H9 (cell line): ENCODE measurements at regions not wholly inside any gene's neighbourhood (a gene's known extent, or its start where the extent isn't known, plus 50 kb on each side); places are given as distances from the start of the nearest gene placed in this dataset.

ENCODE experiments used
- DNase-seq: peaks from one replicate; pipeline ENCODE4 v3.0.0-alpha.2; 2017
- H2AFZ ChIP-seq: one replicate; pipeline ENCODE4 v1.6.1; 2013; ENCODE audit warnings: mild to moderate bottlenecking, low read length, control low read depth, moderate library complexity
- H2AK5ac ChIP-seq: 2 replicates; pipeline ENCODE4 v1.6.1; 2013; ENCODE audit warnings: low read length, control low read depth, mixed read lengths; ENCODE audit not compliant: insufficient read length
- H2BK120ac ChIP-seq: one replicate; pipeline ENCODE4 v1.6.1; 2013; ENCODE audit warnings: low read depth, mild to moderate bottlenecking, low read length, control low read depth, inconsistent platforms; ENCODE audit not compliant: poor library complexity, severe bottlenecking
- H2BK12ac ChIP-seq: 2 replicates; pipeline ENCODE4 v1.6.1; 2013; ENCODE audit warnings: low read length, control low read depth, mixed read lengths, low read depth; ENCODE audit not compliant: insufficient read length
- H2BK15ac ChIP-seq: 2 replicates; pipeline ENCODE4 v1.6.1; 2013; ENCODE audit warnings: low read depth, low read length, control low read depth
- H2BK20ac ChIP-seq: one replicate; pipeline ENCODE4 v1.6.1; 2013; ENCODE audit warnings: low read depth, mild to moderate bottlenecking, low read length, control low read depth, inconsistent platforms; ENCODE audit not compliant: poor library complexity, severe bottlenecking
- H2BK5ac ChIP-seq: 2 replicates; pipeline ENCODE4 v1.6.1; 2013; ENCODE audit warnings: low read length, control low read depth, mixed read lengths; ENCODE audit not compliant: insufficient read length
- H3K14ac ChIP-seq: 2 replicates; pipeline ENCODE4 v1.6.1; 2013; ENCODE audit warnings: low read length, control low read depth; ENCODE audit not compliant: insufficient read depth
- H3K18ac ChIP-seq: 2 replicates; pipeline ENCODE4 v1.6.1; 2013; ENCODE audit warnings: low read depth, mild to moderate bottlenecking, mixed read lengths, low read length, control low read depth; ENCODE audit not compliant: insufficient read length
- H3K23ac ChIP-seq: 2 replicates; pipeline ENCODE4 v1.6.1; 2013; ENCODE audit warnings: low read length, control low read depth, mixed read lengths, low read depth; ENCODE audit not compliant: insufficient read length
- H3K23me2 ChIP-seq: 2 replicates; pipeline ENCODE4 v1.6.1; 2013; ENCODE audit warnings: low read depth, mild to moderate bottlenecking, mixed read lengths, low read length, control low read depth; ENCODE audit not compliant: insufficient read length, poor library complexity, severe bottlenecking
- H3K27ac ChIP-seq: 2 replicates; pipeline ENCODE4 v1.5.1; 2013; ENCODE audit warnings: low read length, control low read depth, mixed read lengths, low read depth; ENCODE audit not compliant: insufficient read length
- H3K27me3 ChIP-seq: 2 replicates; pipeline ENCODE4 v1.6.1; 2013; ENCODE audit warnings: low read length, control low read depth, inconsistent platforms; ENCODE audit not compliant: insufficient read depth
- H3K4ac ChIP-seq: 2 replicates; pipeline ENCODE4 v1.6.1; 2013; ENCODE audit warnings: low read depth, mild to moderate bottlenecking, control low read depth, inconsistent platforms, low read length, moderate library complexity
- H3K4me1 ChIP-seq: 2 replicates; pipeline ENCODE4 v1.6.1; 2013; ENCODE audit warnings: low read length, control low read depth, inconsistent platforms; ENCODE audit not compliant: insufficient read depth
- H3K4me2 ChIP-seq: 2 replicates; pipeline ENCODE4 v1.6.1; 2013; ENCODE audit warnings: low read length, control low read depth, mixed read lengths; ENCODE audit not compliant: insufficient read length, insufficient read depth
- H3K56ac ChIP-seq: 2 replicates; pipeline ENCODE4 v1.6.1; 2013; ENCODE audit warnings: low read depth, mild to moderate bottlenecking, mixed read lengths, low read length, control low read depth; ENCODE audit not compliant: insufficient read length
- H3K79me1 ChIP-seq: 2 replicates; pipeline ENCODE4 v1.6.1; 2013; ENCODE audit warnings: low read depth, mild to moderate bottlenecking, moderate library complexity, low read length, control low read depth, inconsistent platforms; ENCODE audit not compliant: insufficient read depth, poor library complexity, severe bottlenecking
- H3K79me2 ChIP-seq: 2 replicates; pipeline ENCODE4 v1.6.1; 2013; ENCODE audit warnings: low read length, control low read depth, inconsistent platforms; ENCODE audit not compliant: insufficient read depth
- H3K9ac ChIP-seq: 2 replicates; pipeline ENCODE4 v1.6.1; 2013; ENCODE audit warnings: low read length, control low read depth, mixed read lengths; ENCODE audit not compliant: insufficient read length; ENCODE audit errors: extremely low read depth
- H3K9me3 ChIP-seq: one replicate; pipeline ENCODE4 v1.6.1; 2013; ENCODE audit warnings: low read depth, low read length, inconsistent platforms; ENCODE audit not compliant: control insufficient read depth
- H3T11ph ChIP-seq: one replicate; pipeline ENCODE4 v1.6.1; 2013; ENCODE audit warnings: mild to moderate bottlenecking, low read length, control low read depth, inconsistent platforms
- H4K20me1 ChIP-seq: one replicate; pipeline ENCODE4 v1.6.1; 2013; ENCODE audit not compliant: control insufficient read depth, insufficient read length, insufficient read depth
- H4K5ac ChIP-seq: 2 replicates; pipeline ENCODE4 v1.6.1; 2013; ENCODE audit warnings: low read depth, mild to moderate bottlenecking, mixed read lengths, low read length, control low read depth; ENCODE audit not compliant: insufficient read length
- H4K8ac ChIP-seq: replicated peaks from 2 replicates; pipeline ENCODE4 v1.6.1; 2013; ENCODE audit warnings: low read length, control low read depth, mixed read lengths, low read depth; ENCODE audit not compliant: insufficient read length
- H4K91ac ChIP-seq: 2 replicates; pipeline ENCODE4 v1.6.1; 2013; ENCODE audit warnings: low read depth, mild to moderate bottlenecking, moderate library complexity, mixed read lengths, low read length, control low read depth; ENCODE audit not compliant: insufficient read length
- H3K27ac Mint-ChIP-seq, 3 experiments: 2 replicates in 2 of 3; 3 replicates in 1 of 3; pipeline ENCODE4 v1.8.0; 2020 to 2021; ENCODE audit warnings: mixed read lengths in 3 of 3, mild to moderate bottlenecking in 1 of 3, moderate library complexity in 1 of 3
- H3K27me3 Mint-ChIP-seq: 2 replicates; pipeline ENCODE4 v1.8.0; 2021; ENCODE audit warnings: low read depth, mild to moderate bottlenecking, moderate library complexity, mixed read lengths
- H3K36me3 Mint-ChIP-seq, 3 experiments: 2 replicates in 2 of 3; 3 replicates in 1 of 3; pipeline ENCODE4 v1.8.0; 2020 to 2021; ENCODE audit warnings: low read depth in 3 of 3, mixed read lengths in 3 of 3; ENCODE audit not compliant: insufficient read depth in 1 of 3
- H3K4me1 Mint-ChIP-seq, 2 experiments: 2 replicates each; pipeline ENCODE4 v1.8.0; 2020; ENCODE audit warnings: mixed read lengths in 2 of 2
- H3K4me3 Mint-ChIP-seq, 2 experiments: 2 replicates in 1 of 2; 3 replicates in 1 of 2; pipeline ENCODE4 v1.8.0; 2020 to 2021; ENCODE audit warnings: mild to moderate bottlenecking in 2 of 2, mixed read lengths in 2 of 2, moderate library complexity in 1 of 2
- H3K9me3 Mint-ChIP-seq, 2 experiments: 2 replicates in 1 of 2; 3 replicates in 1 of 2; pipeline ENCODE4 v1.8.0; 2020; ENCODE audit warnings: mild to moderate bottlenecking in 2 of 2, mixed read lengths in 2 of 2, moderate library complexity in 1 of 2
- WGBS: extraction: QIAGEN DNeasy Blood & Tissue Kit; methylation state at CpG from one replicate; pipeline ENCODE4 v1.1.7; 2013; ENCODE audit warnings: missing lambda C conversion rate, low lambda C conversion rate, mixed read lengths; ENCODE audit not compliant: insufficient read length; ENCODE audit errors: extremely low coverage; 5-methylcytosine and 5-hydroxymethylcytosine counted together
- TF ChIP-seq, protein P1 (sequence below): fragments of 200-600 bp; sonication (generic); conservative IDR thresholded peaks from 3 replicates; pipeline ENCODE4 v1.8.0; 2021; ENCODE audit warnings: antibody characterized with exemption, mild to moderate bottlenecking

- Histone ChIP-seq H2BK12ac (no peak overlapping the region), H3K56ac (no peak overlapping the region), H4K8ac (no peak overlapping the region), H3K27ac (no peak overlapping the region), H3K4me2 (no peak overlapping the region), H2BK120ac (no peak overlapping the region), H3K18ac (no peak overlapping the region), H3K9ac (no peak overlapping the region), H3K23ac (no peak overlapping the region), H3K9me3 (no peaks in the 10 kb centered on the region), H4K91ac (no peak overlapping the region), H2AFZ (no peak overlapping the region), H4K20me1 (no peaks in the 10 kb centered on the region), H4K5ac (no peak overlapping the region), H3K79me1 (no peaks in the 10 kb centered on the region), H3T11ph (no peak overlapping the region), H3K14ac (no peak overlapping the region), H2AK5ac (no peak overlapping the region), H3K79me2 (no peaks in the 10 kb centered on the region), H2BK15ac (no peak overlapping the region), H3K4ac (no peak overlapping the region), H3K27me3 (no peaks in the 10 kb centered on the region), H2BK5ac (no peak overlapping the region), H3K4me1 (no peaks in the 10 kb centered on the region), H2BK20ac (no peak overlapping the region), H3K23me2 (no peaks in the 10 kb centered on the region)
- DNase-seq: no peak
- no CpG with 5 or more reads among the region's 5 CpGs for WGBS
- Mint-ChIP-seq H3K27me3 (peaks cover 32% of the 10 kb centered on the region), H3K9me3 (no peaks in the 10 kb centered on the region), H3K4me3 (no peak overlapping the region), H3K36me3 (no peaks in the 10 kb centered on the region), H3K4me1 (no peaks in the 10 kb centered on the region), H3K27ac (no peak overlapping the region)
- TF ChIP-seq, protein P1, sequence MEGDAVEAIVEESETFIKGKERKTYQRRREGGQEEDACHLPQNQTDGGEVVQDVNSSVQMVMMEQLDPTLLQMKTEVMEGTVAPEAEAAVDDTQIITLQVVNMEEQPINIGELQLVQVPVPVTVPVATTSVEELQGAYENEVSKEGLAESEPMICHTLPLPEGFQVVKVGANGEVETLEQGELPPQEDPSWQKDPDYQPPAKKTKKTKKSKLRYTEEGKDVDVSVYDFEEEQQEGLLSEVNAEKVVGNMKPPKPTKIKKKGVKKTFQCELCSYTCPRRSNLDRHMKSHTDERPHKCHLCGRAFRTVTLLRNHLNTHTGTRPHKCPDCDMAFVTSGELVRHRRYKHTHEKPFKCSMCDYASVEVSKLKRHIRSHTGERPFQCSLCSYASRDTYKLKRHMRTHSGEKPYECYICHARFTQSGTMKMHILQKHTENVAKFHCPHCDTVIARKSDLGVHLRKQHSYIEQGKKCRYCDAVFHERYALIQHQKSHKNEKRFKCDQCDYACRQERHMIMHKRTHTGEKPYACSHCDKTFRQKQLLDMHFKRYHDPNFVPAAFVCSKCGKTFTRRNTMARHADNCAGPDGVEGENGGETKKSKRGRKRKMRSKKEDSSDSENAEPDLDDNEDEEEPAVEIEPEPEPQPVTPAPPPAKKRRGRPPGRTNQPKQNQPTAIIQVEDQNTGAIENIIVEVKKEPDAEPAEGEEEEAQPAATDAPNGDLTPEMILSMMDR: no peak
Observed at GRCh38 chr7:32360127-32360526, 130.1 kb downstream of the LSM5 start.
